Epithelial cell of esophagus (primary cell): ENCODE measurements at regions not wholly inside any gene's neighbourhood (a gene's known extent, or its start where the extent isn't known, plus 50 kb on each side); places are given as distances from the start of the nearest gene placed in this dataset.
A peak's percentile ranks its signal among the peaks of the same experiment; 100 is the strongest.

ENCODE experiments used
- DNase-seq: peaks from one replicate; pipeline ENCODE4 v3.0.0; 2010; ENCODE audit warnings: low read depth
- H3K4me3 ChIP-seq: 2 replicates; pipeline ENCODE4 v1.5.1; 2011; ENCODE audit warnings: mild to moderate bottlenecking, low read length, control low read depth
- TF ChIP-seq, protein P1 (sequence below): IDR thresholded peaks from 2 replicates; pipeline ENCODE4 v1.5.1; 2011; ENCODE audit warnings: low read depth, mild to moderate bottlenecking, low read length, control low read depth, inconsistent platforms; ENCODE audit not compliant: insufficient read depth; ENCODE audit errors: missing control alignments

GRCh38 chr6:151709329-151709728 is 98.2 kb upstream of the ESR1 start:
- no peak for DNase-seq
- TF ChIP-seq, protein P1, sequence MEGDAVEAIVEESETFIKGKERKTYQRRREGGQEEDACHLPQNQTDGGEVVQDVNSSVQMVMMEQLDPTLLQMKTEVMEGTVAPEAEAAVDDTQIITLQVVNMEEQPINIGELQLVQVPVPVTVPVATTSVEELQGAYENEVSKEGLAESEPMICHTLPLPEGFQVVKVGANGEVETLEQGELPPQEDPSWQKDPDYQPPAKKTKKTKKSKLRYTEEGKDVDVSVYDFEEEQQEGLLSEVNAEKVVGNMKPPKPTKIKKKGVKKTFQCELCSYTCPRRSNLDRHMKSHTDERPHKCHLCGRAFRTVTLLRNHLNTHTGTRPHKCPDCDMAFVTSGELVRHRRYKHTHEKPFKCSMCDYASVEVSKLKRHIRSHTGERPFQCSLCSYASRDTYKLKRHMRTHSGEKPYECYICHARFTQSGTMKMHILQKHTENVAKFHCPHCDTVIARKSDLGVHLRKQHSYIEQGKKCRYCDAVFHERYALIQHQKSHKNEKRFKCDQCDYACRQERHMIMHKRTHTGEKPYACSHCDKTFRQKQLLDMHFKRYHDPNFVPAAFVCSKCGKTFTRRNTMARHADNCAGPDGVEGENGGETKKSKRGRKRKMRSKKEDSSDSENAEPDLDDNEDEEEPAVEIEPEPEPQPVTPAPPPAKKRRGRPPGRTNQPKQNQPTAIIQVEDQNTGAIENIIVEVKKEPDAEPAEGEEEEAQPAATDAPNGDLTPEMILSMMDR = no peak
- H3K4me3 ChIP-seq = no peak overlapping the region

- peak; percentile 33 for DNase-seq
- TF ChIP-seq, protein P1 = no peak
Observed at GRCh38 chr6:151716526-151716932, 91.0 kb upstream of the ESR1 start.

GRCh38 chr6:151719070-151719469 is 88.4 kb upstream of the ESR1 start:
- no peak for DNase-seq
- H3K4me3 ChIP-seq = no peak overlapping the region
- TF ChIP-seq, protein P1 = no peak

More at GRCh38 chr6:151716526-151716932, 91.0 kb upstream of the ESR1 start:
- no peak overlapping the region for H3K4me3 ChIP-seq

DNA sequence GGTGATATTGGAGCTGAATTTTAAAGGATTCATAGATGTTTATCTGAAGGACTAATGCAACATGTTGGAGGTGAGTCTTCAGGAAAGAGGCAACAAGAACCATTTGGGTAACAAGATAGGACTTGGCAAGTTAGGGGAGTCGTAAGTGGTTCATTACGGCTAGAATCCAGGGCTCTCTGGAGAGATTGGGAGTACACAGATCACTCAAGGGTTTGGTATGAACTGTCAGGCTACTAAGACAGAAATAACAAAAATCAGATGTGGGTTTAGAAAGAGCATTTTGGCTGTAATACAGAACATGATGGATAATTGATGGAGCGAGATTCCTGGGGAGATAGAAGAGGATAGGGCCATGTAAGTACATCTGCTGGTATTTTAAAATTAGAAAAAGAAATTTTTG is 86.3 kb upstream of the ESR1 start:
- DNase-seq = no peak
- TF ChIP-seq, protein P1 = no peak
- H3K4me3 ChIP-seq = no peak overlapping the region

GRCh38 chr6:151721671-151722070 is 85.8 kb upstream of the ESR1 start:
- TF ChIP-seq, protein P1 = no peak
- H3K4me3 ChIP-seq = no peak overlapping the region
- DNase-seq = no peak

DNA sequence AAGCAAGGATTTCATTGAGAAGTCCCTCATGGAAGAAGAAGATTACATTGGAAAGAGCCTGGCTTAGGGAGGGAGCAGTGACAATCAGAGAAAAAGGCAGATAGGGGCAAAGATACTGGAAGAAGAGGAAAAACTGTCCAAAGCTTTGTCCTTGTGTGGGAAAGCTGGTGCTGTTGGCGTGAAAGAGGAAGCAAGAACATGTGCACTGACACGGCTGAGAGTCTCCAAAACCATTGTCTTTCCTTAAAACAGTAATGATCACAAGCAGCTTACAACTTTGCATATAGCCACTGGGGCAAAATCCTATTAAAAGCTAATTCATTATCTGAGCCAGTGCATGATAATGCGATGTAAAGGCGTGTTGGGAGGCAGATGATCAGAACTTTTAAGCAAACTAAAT is 85.1 kb upstream of the ESR1 start:
- no peak for DNase-seq

GRCh38 chr6:151723152-151723551 is 84.3 kb upstream of the ESR1 start:
- DNase-seq = no peak
- TF ChIP-seq, protein P1 = no peak

More for the DNA sequence above, 85.1 kb upstream of the ESR1 start:
- TF ChIP-seq, protein P1 = no peak
- H3K4me3 ChIP-seq = no peak overlapping the region

More at GRCh38 chr6:151723152-151723551, 84.3 kb upstream of the ESR1 start:
- no peak overlapping the region for H3K4me3 ChIP-seq
